ENCODE measurements at regions not wholly inside any gene's neighbourhood (a gene's known extent, or its start where the extent isn't known, plus 50 kb on each side); places are given as distances from the start of the nearest gene placed in this dataset.

- TF ChIP-seq CHD7 (IDR thresholded peaks at IDR 0.05; ENCODE audit: insufficient replicate concordance, low read length) (no peak), SIN3A (conservative IDR thresholded peaks at IDR 0.05 in 1 of 2, IDR thresholded peaks at IDR 0.05 in 1 of 2; ENCODE audit: low read depth in 1 of 2, low read length in 2 of 2) (no peak), TCF12 (IDR thresholded peaks at IDR 0.05; ENCODE audit: low read depth, low read length) (no peak), JUN (IDR thresholded peaks at IDR 0.05; ENCODE audit: low read depth, low read length) (no peak), CBX8 (IDR thresholded peaks at IDR 0.05; ENCODE audit: borderline replicate concordance, low read depth, low read length) (no peak), HDAC6 (IDR thresholded peaks at IDR 0.05; ENCODE audit: low read depth, low read length) (no peak), SP2 (IDR thresholded peaks at IDR 0.05; ENCODE audit: low read length) (no peak), SAP30 (IDR thresholded peaks at IDR 0.05; ENCODE audit: insufficient read depth, insufficient replicate concordance, low read length) (no peak), KDM5A (IDR thresholded peaks at IDR 0.05; ENCODE audit: low read length) (no peak)
Observed at GRCh38 chr1:51048021-51048420, 54.0 kb upstream of the C1orf185 start (continued).

All from H1 (cell line).